HuH-7 (cell line): ENCODE measurements at regions not wholly inside any gene's neighbourhood (a gene's known extent, or its start where the extent isn't known, plus 50 kb on each side); places are given as distances from the start of the nearest gene placed in this dataset.
"Not testable (repeated sequence)": the region's sequence is repeated elsewhere in the genome, so short reads cannot be mapped to it uniquely, and the experiment has no call there.

ENCODE experiments used
- DNase-seq: peaks from one replicate; pipeline ENCODE4 v3.0.0; 2011; ENCODE audit warnings: low spot score

- DNase-seq, result peak; percentile 50
Measured at GRCh38 chr4:128454281-128454871, 166.8 kb upstream of the PGRMC2 start.

- DNase-seq, result no peak
Measured at GRCh38 chr4:128452415-128452814, 164.8 kb upstream of the PGRMC2 start.

GRCh38 chr4:128451270-128451905 is 163.8 kb upstream of the PGRMC2 start:
- DNase-seq, result no peak

GRCh38 chr4:128450326-128451120 is 162.9 kb upstream of the PGRMC2 start:
- no peak for DNase-seq

GRCh38 chr4:128449251-128449650 is 161.6 kb upstream of the PGRMC2 start:
- DNase-seq, result no peak

GRCh38 chr4:128444544-128445302 is 157.1 kb upstream of the PGRMC2 start:
- DNase-seq, result no peak

GRCh38 chr4:128440923-128441322 is 153.3 kb upstream of the PGRMC2 start:
- no peak for DNase-seq

- not testable (repeated sequence) for DNase-seq
Measured at GRCh38 chr4:128437023-128437422, 149.4 kb upstream of the PGRMC2 start.

- not testable (repeated sequence) for DNase-seq
Measured at GRCh38 chr4:128429023-128429613, 141.5 kb upstream of the PGRMC2 start.

GRCh38 chr4:128428397-128428796 is 140.8 kb upstream of the PGRMC2 start:
- DNase-seq, result no peak

- DNase-seq, result peak; percentile 18
Measured at GRCh38 chr4:128427832-128428366, 140.3 kb upstream of the PGRMC2 start.

GRCh38 chr4:128424527-128425497 is 137.2 kb upstream of the PGRMC2 start:
- DNase-seq, result no peak

- DNase-seq, result not testable (repeated sequence)
Measured at GRCh38 chr4:128422296-128422695, 134.7 kb upstream of the PGRMC2 start.

GRCh38 chr4:128416921-128417320 is 129.3 kb upstream of the PGRMC2 start:
- no peak for DNase-seq

- no peak for DNase-seq
Measured at GRCh38 chr4:128410037-128410436, 122.4 kb upstream of the PGRMC2 start.

- no peak for DNase-seq
Measured at GRCh38 chr4:128403586-128403985, 116.0 kb upstream of the PGRMC2 start.

- DNase-seq, result no peak
Measured at GRCh38 chr4:128394778-128395177, 107.2 kb upstream of the PGRMC2 start.

- DNase-seq, result no peak
Measured at GRCh38 chr4:128393101-128393704, 105.6 kb upstream of the PGRMC2 start.

- DNase-seq, result no peak
Measured at GRCh38 chr4:128390475-128390996, 102.9 kb upstream of the PGRMC2 start.

GRCh38 chr4:128388796-128389195 is 101.2 kb upstream of the PGRMC2 start:
- DNase-seq, result no peak
